GM12878 (cell line): ENCODE measurements at regions not wholly inside any gene's neighbourhood (a gene's known extent, or its start where the extent isn't known, plus 50 kb on each side); places are given as distances from the start of the nearest gene placed in this dataset.

Experiments
- MYC ChIP-seq: IDR thresholded peaks from 2 replicates; pipeline ENCODE4 v1.6.1; 2011; ENCODE audit warnings: mild to moderate bottlenecking, low read length, moderate library complexity, inconsistent platforms; ENCODE audit not compliant: insufficient read depth, insufficient replicate concordance, insufficient read length, severe bottlenecking
- NR2C2 ChIP-seq: IDR thresholded peaks from 2 replicates; pipeline ENCODE4 v1.6.1; 2011; ENCODE audit warnings: borderline replicate concordance, low read depth; ENCODE audit not compliant: control insufficient read depth, insufficient read length
- RAD21 ChIP-seq: IDR thresholded peaks from 2 replicates; pipeline ENCODE4 v1.6.1; 2011; ENCODE audit warnings: mild to moderate bottlenecking, low read depth, low read length, moderate library complexity; ENCODE audit not compliant: insufficient read depth
- TF ChIP-seq, protein P1 (sequence below): IDR thresholded peaks from 2 replicates; pipeline ENCODE4 v1.6.1; 2011; ENCODE audit warnings: low read depth, low read length, improper control_type of control experiment, borderline replicate concordance
- TF ChIP-seq, protein P2 (sequence below): fragments of 450-650 bp; IDR thresholded peaks from 2 replicates; pipeline ENCODE4 v1.6.1; 2016; ENCODE audit warnings: mild to moderate bottlenecking

DNA sequence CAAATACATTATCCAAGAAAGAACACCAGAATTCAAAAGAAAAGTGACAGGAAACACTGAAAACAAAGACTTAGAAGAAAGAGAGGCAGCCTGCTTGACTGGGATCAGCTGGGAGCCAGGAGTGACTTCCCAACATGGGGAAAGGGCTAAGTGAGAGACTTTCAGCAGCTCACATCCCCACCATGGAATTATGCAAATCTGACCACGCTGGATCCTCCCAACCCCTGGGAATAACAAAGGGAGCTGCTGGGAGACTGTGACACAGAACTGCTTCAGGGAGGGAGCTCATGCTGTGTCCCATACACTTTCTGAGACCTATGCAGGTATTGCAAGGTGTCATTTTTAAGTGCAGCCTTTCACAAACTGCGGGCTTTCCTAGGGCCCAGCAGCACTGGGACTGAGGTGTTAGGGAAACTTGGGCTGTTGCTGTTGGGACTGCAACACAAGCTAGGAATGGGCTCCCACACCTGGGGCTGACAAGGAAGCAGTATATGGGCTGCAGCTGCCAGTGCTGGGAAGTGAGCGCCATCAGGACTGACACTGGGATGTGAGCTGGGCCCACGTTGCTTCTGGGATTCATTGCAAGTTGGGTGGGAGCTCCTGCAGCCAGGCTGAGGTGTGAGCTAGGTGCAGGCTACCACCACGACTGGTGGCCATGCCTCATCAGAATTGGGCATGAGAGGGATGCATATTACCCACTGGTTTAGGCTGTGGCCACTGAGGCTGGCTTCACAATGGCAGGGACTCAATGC is 139.1 kb downstream of the KDR start:
- TF ChIP-seq, protein P1, sequence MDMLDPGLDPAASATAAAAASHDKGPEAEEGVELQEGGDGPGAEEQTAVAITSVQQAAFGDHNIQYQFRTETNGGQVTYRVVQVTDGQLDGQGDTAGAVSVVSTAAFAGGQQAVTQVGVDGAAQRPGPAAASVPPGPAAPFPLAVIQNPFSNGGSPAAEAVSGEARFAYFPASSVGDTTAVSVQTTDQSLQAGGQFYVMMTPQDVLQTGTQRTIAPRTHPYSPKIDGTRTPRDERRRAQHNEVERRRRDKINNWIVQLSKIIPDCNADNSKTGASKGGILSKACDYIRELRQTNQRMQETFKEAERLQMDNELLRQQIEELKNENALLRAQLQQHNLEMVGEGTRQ: no peak
- TF ChIP-seq NR2C2 (no peak), RAD21 (no peak), MYC (no peak)
- TF ChIP-seq, protein P2, sequence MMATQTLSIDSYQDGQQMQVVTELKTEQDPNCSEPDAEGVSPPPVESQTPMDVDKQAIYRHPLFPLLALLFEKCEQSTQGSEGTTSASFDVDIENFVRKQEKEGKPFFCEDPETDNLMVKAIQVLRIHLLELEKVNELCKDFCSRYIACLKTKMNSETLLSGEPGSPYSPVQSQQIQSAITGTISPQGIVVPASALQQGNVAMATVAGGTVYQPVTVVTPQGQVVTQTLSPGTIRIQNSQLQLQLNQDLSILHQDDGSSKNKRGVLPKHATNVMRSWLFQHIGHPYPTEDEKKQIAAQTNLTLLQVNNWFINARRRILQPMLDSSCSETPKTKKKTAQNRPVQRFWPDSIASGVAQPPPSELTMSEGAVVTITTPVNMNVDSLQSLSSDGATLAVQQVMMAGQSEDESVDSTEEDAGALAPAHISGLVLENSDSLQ: no peak
